HUES48 (cell line): ENCODE measurements at regions not wholly inside any gene's neighbourhood (a gene's known extent, or its start where the extent isn't known, plus 50 kb on each side); places are given as distances from the start of the nearest gene placed in this dataset.

Experiments used
- H3K27ac ChIP-seq: one replicate; pipeline ENCODE4 v1.7.0; 2013; ENCODE audit warnings: low read depth, low read length, inconsistent platforms
- H3K27me3 ChIP-seq: 2 replicates; pipeline ENCODE4 v1.6.1; 2013; ENCODE audit warnings: mild to moderate bottlenecking, low read length; ENCODE audit not compliant: control insufficient read depth, insufficient read depth
- H3K36me3 ChIP-seq: 2 replicates; pipeline ENCODE4 v1.6.1; 2013; ENCODE audit warnings: low read length; ENCODE audit not compliant: control insufficient read depth, insufficient read depth
- H3K4me1 ChIP-seq: 2 replicates; pipeline ENCODE4 v1.6.1; 2013; ENCODE audit warnings: mild to moderate bottlenecking, low read length; ENCODE audit not compliant: control insufficient read depth, insufficient read depth
- H3K4me3 ChIP-seq: 2 replicates; pipeline ENCODE4 v1.5.1; 2013; ENCODE audit warnings: mild to moderate bottlenecking, low read depth, low read length
- H3K9ac ChIP-seq: 2 replicates; pipeline ENCODE4 v1.6.1; 2013; ENCODE audit warnings: mild to moderate bottlenecking, low read depth, low read length, moderate library complexity
- H3K9me3 ChIP-seq: 2 replicates; pipeline ENCODE4 v1.6.1; 2013; ENCODE audit warnings: low read length; ENCODE audit not compliant: control insufficient read depth, insufficient read depth

GRCh38 chr21:32884062-32884461 is 112.5 kb upstream of the PAXBP1 start:
- Histone ChIP-seq H3K4me3 (no peak overlapping the region), H3K27me3 (no peaks in the 10 kb centered on the region)

GRCh38 chr21:32886339-32886738 is 114.8 kb upstream of the PAXBP1 start:
- Histone ChIP-seq H3K4me1 (no peaks in the 10 kb centered on the region; the same call in 1 of the 2 replicates), H3K9me3 (no peaks in the 10 kb centered on the region), H3K4me3 (no peak overlapping the region), H3K27me3 (no peaks in the 10 kb centered on the region), H3K36me3 (no peaks in the 10 kb centered on the region), H3K9ac (no peak overlapping the region), H3K27ac (no peak overlapping the region)

More at GRCh38 chr21:32884062-32884461, 112.5 kb upstream of the PAXBP1 start:
- no peaks in the 10 kb centered on the region; the same call in 1 of the 2 replicates for H3K4me1 ChIP-seq
- H3K9ac ChIP-seq: no peak overlapping the region
- H3K27ac ChIP-seq: no peak overlapping the region
- no peaks in the 10 kb centered on the region for H3K9me3 ChIP-seq
- no peaks in the 10 kb centered on the region for H3K36me3 ChIP-seq

DNA sequence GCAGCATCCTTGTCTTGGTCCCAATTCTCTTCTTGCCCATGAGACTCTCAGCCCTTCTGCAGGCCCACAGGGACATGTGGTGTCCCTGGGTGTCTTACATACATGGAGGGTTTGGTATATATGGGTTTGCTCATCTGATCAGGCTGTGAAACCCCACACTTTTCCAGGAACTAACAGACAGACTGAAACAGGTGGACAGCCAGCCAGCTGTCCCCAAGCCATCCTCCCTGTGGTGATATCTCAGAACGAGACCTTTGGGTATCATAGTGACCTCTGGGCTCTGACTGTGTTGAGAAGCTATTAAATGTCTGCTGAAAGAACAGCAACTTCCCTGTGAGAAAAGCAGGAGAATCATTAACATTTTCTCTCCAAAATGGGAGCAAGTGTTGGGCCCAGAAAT is 115.5 kb upstream of the PAXBP1 start:
- Histone ChIP-seq H3K4me1 (no peaks in the 10 kb centered on the region; the same call in 1 of the 2 replicates), H3K36me3 (no peaks in the 10 kb centered on the region), H3K4me3 (no peak overlapping the region), H3K9ac (no peak overlapping the region), H3K27ac (no peak overlapping the region), H3K9me3 (no peaks in the 10 kb centered on the region), H3K27me3 (no peaks in the 10 kb centered on the region)

- H3K27me3 ChIP-seq: no peaks in the 10 kb centered on the region
- no peaks in the 10 kb centered on the region for H3K9me3 ChIP-seq
- no peak overlapping the region for H3K27ac ChIP-seq
- no peak overlapping the region for H3K9ac ChIP-seq
- H3K36me3 ChIP-seq: no peaks in the 10 kb centered on the region
- no peak overlapping the region for H3K4me3 ChIP-seq
- H3K4me1 ChIP-seq: no peaks in the 10 kb centered on the region; the same call in 1 of the 2 replicates
Observed at GRCh38 chr21:32888971-32889370, 117.4 kb upstream of the PAXBP1 start.

- Histone ChIP-seq H3K4me1 (no peaks in the 10 kb centered on the region; the same call in 1 of the 2 replicates), H3K9me3 (no peaks in the 10 kb centered on the region), H3K36me3 (no peaks in the 10 kb centered on the region)
Observed at GRCh38 chr21:32889596-32889995, 118.0 kb upstream of the PAXBP1 start.

DNA sequence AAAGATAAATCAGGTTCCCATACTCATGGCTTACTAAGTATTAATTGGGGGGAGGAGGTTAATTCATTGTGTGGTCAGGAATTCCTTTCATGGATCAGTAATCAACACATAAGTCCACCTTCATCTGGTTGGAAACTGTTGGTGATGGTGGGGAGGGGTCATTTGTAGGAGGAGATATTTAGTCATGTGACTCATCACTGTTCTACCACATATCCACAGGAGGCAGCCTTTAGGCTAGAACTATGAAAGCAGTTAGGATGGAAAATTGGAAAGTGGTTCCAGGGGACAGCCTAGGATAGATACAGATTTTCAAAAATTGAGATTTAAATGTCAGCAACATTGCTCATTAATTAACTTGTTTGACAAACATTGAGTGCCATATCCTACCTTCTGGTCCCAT is 122.8 kb upstream of the PAXBP1 start:
- Histone ChIP-seq H3K9ac (no peak overlapping the region), H3K9me3 (no peaks in the 10 kb centered on the region)

More at GRCh38 chr21:32889596-32889995, 118.0 kb upstream of the PAXBP1 start:
- Histone ChIP-seq H3K4me3 (no peak overlapping the region), H3K27ac (no peak overlapping the region), H3K9ac (no peak overlapping the region), H3K27me3 (no peaks in the 10 kb centered on the region)

GRCh38 chr21:32900814-32901213 is 124.9 kb upstream of the OLIG2 start:
- H3K36me3 ChIP-seq: no peaks in the 10 kb centered on the region
- H3K27ac ChIP-seq: no peak overlapping the region
- H3K9me3 ChIP-seq: no peaks in the 10 kb centered on the region
- H3K27me3 ChIP-seq: no peaks in the 10 kb centered on the region
- no peaks in the 10 kb centered on the region for H3K4me1 ChIP-seq
- H3K4me3 ChIP-seq: no peak overlapping the region
- H3K9ac ChIP-seq: no peak overlapping the region

More for the DNA sequence above, 122.8 kb upstream of the PAXBP1 start:
- Histone ChIP-seq H3K27ac (no peak overlapping the region), H3K27me3 (no peaks in the 10 kb centered on the region), H3K36me3 (no peaks in the 10 kb centered on the region), H3K4me3 (no peak overlapping the region), H3K4me1 (no peaks in the 10 kb centered on the region)

DNA sequence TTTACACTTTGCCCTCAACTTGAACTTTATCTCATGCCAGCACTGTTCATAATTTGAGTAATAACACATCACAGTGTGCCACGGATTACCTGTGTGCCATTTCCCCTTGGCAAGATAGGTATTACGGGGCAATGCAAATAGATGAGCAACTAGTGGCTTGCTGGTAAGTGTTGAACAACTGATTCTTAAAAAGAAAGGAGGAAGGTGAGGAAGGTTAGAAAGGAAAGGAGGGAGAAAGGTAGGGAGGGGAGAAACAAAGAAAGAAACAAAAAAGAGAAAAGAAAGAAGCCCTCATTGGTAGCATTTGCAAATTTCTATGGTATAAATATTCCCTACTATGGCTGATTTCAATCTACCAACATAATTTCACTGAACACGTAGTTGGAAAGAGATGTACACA is 118.2 kb upstream of the OLIG2 start:
- H3K9me3 ChIP-seq: no peaks in the 10 kb centered on the region
- H3K27me3 ChIP-seq: no peaks in the 10 kb centered on the region
- no peak overlapping the region for H3K9ac ChIP-seq
- H3K36me3 ChIP-seq: no peaks in the 10 kb centered on the region
- no peaks in the 10 kb centered on the region for H3K4me1 ChIP-seq
- H3K27ac ChIP-seq: no peak overlapping the region
- H3K4me3 ChIP-seq: no peak overlapping the region

DNA sequence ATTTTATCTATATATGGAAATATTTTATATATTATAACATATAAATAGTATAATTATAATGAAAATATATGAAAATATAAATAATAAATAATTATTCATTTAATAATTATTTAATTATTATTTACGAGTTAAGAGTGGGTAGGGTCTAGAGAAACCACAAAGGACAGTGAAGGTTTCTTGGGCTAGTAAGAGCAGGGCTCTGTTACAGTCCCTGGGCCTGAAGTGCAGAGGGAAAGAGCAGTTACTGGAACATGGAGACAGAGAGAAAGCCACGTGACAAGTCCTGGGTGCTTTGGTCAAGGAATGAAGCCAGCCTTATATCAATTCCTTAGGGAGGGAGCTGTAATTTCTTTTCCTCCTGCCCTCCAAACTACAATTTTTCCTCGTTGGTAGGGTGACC is 117.2 kb upstream of the OLIG2 start:
- Histone ChIP-seq H3K4me3 (no peak overlapping the region), H3K36me3 (no peaks in the 10 kb centered on the region), H3K9ac (no peak overlapping the region), H3K9me3 (no peaks in the 10 kb centered on the region), H3K27ac (no peak overlapping the region), H3K27me3 (no peaks in the 10 kb centered on the region), H3K4me1 (no peaks in the 10 kb centered on the region)

GRCh38 chr21:32909393-32909792 is 116.3 kb upstream of the OLIG2 start:
- no peaks in the 10 kb centered on the region for H3K27me3 ChIP-seq
- H3K9ac ChIP-seq: no peak overlapping the region
- no peak overlapping the region for H3K4me3 ChIP-seq
- H3K9me3 ChIP-seq: no peaks in the 10 kb centered on the region
- no peak overlapping the region for H3K27ac ChIP-seq
- no peaks in the 10 kb centered on the region for H3K36me3 ChIP-seq
- no peaks in the 10 kb centered on the region for H3K4me1 ChIP-seq

DNA sequence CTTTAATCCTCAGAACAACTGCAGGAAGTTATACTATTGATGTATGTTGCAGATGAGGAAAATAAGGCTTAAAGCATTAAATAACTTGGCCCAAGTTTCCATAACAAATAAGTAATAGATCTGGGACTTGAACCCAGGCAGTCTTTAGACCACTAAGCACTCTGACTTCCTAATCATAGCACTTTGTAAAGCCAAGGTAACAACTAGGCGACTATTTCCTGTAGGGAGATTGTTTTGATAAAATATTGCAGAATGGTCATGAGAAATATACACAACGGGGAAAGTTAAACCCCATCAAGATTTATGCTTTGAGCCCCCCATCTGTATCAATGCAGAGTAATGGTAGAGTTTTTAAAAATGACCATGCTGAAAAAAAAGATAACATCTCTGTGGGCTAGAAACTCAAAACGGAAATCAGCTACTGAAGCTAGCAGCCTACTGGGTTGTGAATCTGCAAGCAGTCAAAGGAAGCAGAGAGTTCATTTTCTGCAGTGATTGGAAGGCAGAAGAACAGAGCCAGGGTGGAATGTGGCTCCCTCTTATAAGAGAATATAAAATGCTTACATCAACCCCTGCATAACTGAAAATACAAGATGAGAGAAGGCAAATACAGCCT is 111.2 kb upstream of the OLIG2 start:
- Histone ChIP-seq H3K9ac (no peak overlapping the region), H3K27me3 (no peaks in the 10 kb centered on the region), H3K9me3 (peaks cover 3% of the 10 kb centered on the region), H3K4me3 (no peak overlapping the region), H3K27ac (no peak overlapping the region), H3K4me1 (peaks cover 7% of the 10 kb centered on the region; the same call in 1 of the 2 replicates), H3K36me3 (no peaks in the 10 kb centered on the region)
